Peyer's patch (tissue), 4 donors: ENCODE measurements at regions not wholly inside any gene's neighbourhood (a gene's known extent, or its start where the extent isn't known, plus 50 kb on each side); places are given as distances from the start of the nearest gene placed in this dataset.

Source experiments
- DNase-seq, 3 donors: peaks; one replicate each; pipeline ENCODE4 v3.0.0-alpha.2; 2017 to 2019
- H3K27ac ChIP-seq, 4 donors: fragments of 200-600 bp; sonication (generic); one replicate each; pipeline ENCODE4 v1.5.1; 2016 to 2019
- H3K27me3 ChIP-seq, 2 donors: fragments of 200-600 bp; sonication (generic); one replicate each; pipeline ENCODE4 v1.5.1; 2019
- H3K36me3 ChIP-seq, 3 donors: fragments of 200-600 bp; sonication (generic); one replicate each; pipeline ENCODE4 v1.5.1; 2016 to 2019
- H3K4me1 ChIP-seq, 4 donors: fragments of 200-600 bp; sonication (generic); one replicate each; pipeline ENCODE4 v1.5.1; 2016 to 2019
- H3K4me3 ChIP-seq, 4 donors: fragments of 200-600 bp; sonication (generic); 1 replicate in 3 of 4; 2 replicates in 1 of 4; pipeline ENCODE4 v1.5.1; 2016 to 2019; ENCODE audit warnings: mild to moderate bottlenecking in 1 of 4
- H3K9me3 ChIP-seq, 4 donors: fragments of 200-600 bp; sonication (generic); one replicate each; pipeline ENCODE4 v1.5.1; 2016 to 2019; ENCODE audit warnings: mild to moderate bottlenecking in 1 of 4
- CTCF ChIP-seq, 6 experiments: fragments of 450-650 bp in 4 of 6; fragments of 200-600 bp in 2 of 6; sonication (generic) in 1 of 6; IDR thresholded peaks; one replicate each; pipeline ENCODE4 v1.5.1; 2017 to 2019; ENCODE audit warnings: antibody characterized with exemption in 6 of 6, mild to moderate bottlenecking in 3 of 6, moderate library complexity in 1 of 6
- POLR2A ChIP-seq, 2 donors: fragments of 450-650 bp; IDR thresholded peaks; one replicate each; pipeline ENCODE4 v1.5.1; 2017; ENCODE audit warnings: antibody characterized with exemption in 2 of 2, mild to moderate bottlenecking in 2 of 2, moderate library complexity in 2 of 2

GRCh38 chr14:56413721-56414120, 165.9 kb upstream of the TMEM260 start:
- Histone ChIP-seq H3K36me3 (no peaks in the 10 kb centered on the region), H3K9me3 (no peaks in the 10 kb centered on the region), H3K27me3 (no peaks in the 10 kb centered on the region), H3K4me1 (no peaks in the 10 kb centered on the region), H3K4me3 (no peak overlapping the region), H3K27ac (no peak overlapping the region)
- no peak for DNase-seq
- no peak for TF ChIP-seq CTCF (IDR thresholded peaks at IDR 0.05)
- no peak for TF ChIP-seq POLR2A (IDR thresholded peaks at IDR 0.05)

GRCh38 chr14:56414236-56414635, 165.4 kb upstream of the TMEM260 start:
- Histone ChIP-seq H3K36me3 (no peaks in the 10 kb centered on the region), H3K27me3 (no peaks in the 10 kb centered on the region), H3K27ac (no peak overlapping the region), H3K9me3 (no peaks in the 10 kb centered on the region), H3K4me3 (no peak overlapping the region), H3K4me1 (no peaks in the 10 kb centered on the region)
- TF ChIP-seq POLR2A (IDR thresholded peaks at IDR 0.05) (no peak), CTCF (IDR thresholded peaks at IDR 0.05) (no peak)
- no peak for DNase-seq

- H3K9me3 ChIP-seq: no peaks in the 10 kb centered on the region
- no peak overlapping the region for H3K27ac ChIP-seq
- no peak for DNase-seq
- TF ChIP-seq CTCF (IDR thresholded peaks at IDR 0.05) (no peak), POLR2A (IDR thresholded peaks at IDR 0.05) (no peak)
- H3K4me3 ChIP-seq: no peak overlapping the region
- no peaks in the 10 kb centered on the region for H3K4me1 ChIP-seq
- no peaks in the 10 kb centered on the region for H3K27me3 ChIP-seq
- no peaks in the 10 kb centered on the region for H3K36me3 ChIP-seq
Observed at GRCh38 chr14:56416213-56416612, 163.4 kb upstream of the TMEM260 start.

- TF ChIP-seq POLR2A (IDR thresholded peaks at IDR 0.05): no peak
- TF ChIP-seq CTCF (IDR thresholded peaks at IDR 0.05): no peak
- H3K36me3 ChIP-seq: no peaks in the 10 kb centered on the region
- DNase-seq: no peak
- H3K27me3 ChIP-seq: no peaks in the 10 kb centered on the region
- H3K4me1 ChIP-seq: no peaks in the 10 kb centered on the region
- no peak overlapping the region for H3K27ac ChIP-seq
- H3K9me3 ChIP-seq: no peaks in the 10 kb centered on the region
- no peak overlapping the region for H3K4me3 ChIP-seq
Observed at GRCh38 chr14:56417173-56417572, 162.4 kb upstream of the TMEM260 start.

GRCh38 chr14:56419750-56420149, 159.8 kb upstream of the TMEM260 start:
- Histone ChIP-seq H3K27ac (no peak overlapping the region), H3K9me3 (no peaks in the 10 kb centered on the region), H3K36me3 (no peaks in the 10 kb centered on the region), H3K4me3 (no peak overlapping the region), H3K4me1 (no peaks in the 10 kb centered on the region), H3K27me3 (no peaks in the 10 kb centered on the region)
- no peak for DNase-seq
- TF ChIP-seq POLR2A (IDR thresholded peaks at IDR 0.05): no peak
- TF ChIP-seq CTCF (IDR thresholded peaks at IDR 0.05): no peak

GRCh38 chr14:56422221-56422620, 157.4 kb upstream of the TMEM260 start:
- Histone ChIP-seq H3K4me3 (no peak overlapping the region), H3K27ac (no peak overlapping the region), H3K4me1 (no peaks in the 10 kb centered on the region), H3K36me3 (no peaks in the 10 kb centered on the region), H3K27me3 (no peaks in the 10 kb centered on the region), H3K9me3 (no peaks in the 10 kb centered on the region)
- DNase-seq: no peak
- TF ChIP-seq POLR2A (IDR thresholded peaks at IDR 0.05): no peak
- TF ChIP-seq CTCF (IDR thresholded peaks at IDR 0.05): no peak
